Osteoblast (primary cell): ENCODE measurements at regions not wholly inside any gene's neighbourhood (a gene's known extent, or its start where the extent isn't known, plus 50 kb on each side); places are given as distances from the start of the nearest gene placed in this dataset.

Experiments used
- DNase-seq: peaks from one replicate; pipeline ENCODE4 v3.0.0; 2011; ENCODE audit warnings: low spot score, mixed read lengths; ENCODE audit not compliant: insufficient read length; ENCODE audit errors: missing footprints
- H2AFZ ChIP-seq: 2 replicates; pipeline ENCODE4 v1.6.0; 2011; ENCODE audit warnings: mild to moderate bottlenecking, low read length
- H3K27ac ChIP-seq: 2 replicates; pipeline ENCODE4 v1.5.1; 2011; ENCODE audit warnings: mild to moderate bottlenecking, low read depth, low read length, moderate library complexity
- H3K27me3 ChIP-seq: 2 replicates; pipeline ENCODE4 v1.6.0; 2012; ENCODE audit warnings: mild to moderate bottlenecking, control low read depth, inconsistent platforms, low read length, moderate library complexity; ENCODE audit not compliant: insufficient read depth
- H3K36me3 ChIP-seq: 2 replicates; pipeline ENCODE4 v1.5.1; 2011; ENCODE audit warnings: mild to moderate bottlenecking, low read length, control low read depth, moderate library complexity; ENCODE audit not compliant: insufficient read depth
- H3K4me1 ChIP-seq: 2 replicates; pipeline ENCODE4 v1.5.1; 2011; ENCODE audit warnings: mild to moderate bottlenecking, low read length, control low read depth, moderate library complexity; ENCODE audit not compliant: insufficient read depth
- H3K4me2 ChIP-seq: 2 replicates; pipeline ENCODE4 v1.6.0; 2011; ENCODE audit warnings: mild to moderate bottlenecking, low read length; ENCODE audit not compliant: insufficient read depth
- H3K4me3 ChIP-seq: fragments of 200-600 bp; sonication (generic); 3 replicates; pipeline ENCODE4 v1.5.1; 2012; ENCODE audit warnings: mild to moderate bottlenecking, low read length, inconsistent platforms; ENCODE audit not compliant: insufficient read depth
- H3K79me2 ChIP-seq: 2 replicates; pipeline ENCODE4 v1.6.0; 2012; ENCODE audit warnings: mild to moderate bottlenecking, low read length, control low read depth, inconsistent platforms; ENCODE audit not compliant: insufficient read depth
- H3K9me3 ChIP-seq: 2 replicates; pipeline ENCODE4 v1.5.1; 2011; ENCODE audit warnings: low read depth, low read length, control low read depth
- H4K20me1 ChIP-seq: 2 replicates; pipeline ENCODE4 v1.6.0; 2012; ENCODE audit warnings: mild to moderate bottlenecking, low read length, control low read depth; ENCODE audit not compliant: insufficient read depth
- TF ChIP-seq, protein P1 (sequence below): IDR thresholded peaks from 2 replicates; pipeline ENCODE4 v1.5.1; 2011; ENCODE audit warnings: mild to moderate bottlenecking, low read depth, low read length, moderate library complexity; ENCODE audit errors: extremely low read depth

DNA sequence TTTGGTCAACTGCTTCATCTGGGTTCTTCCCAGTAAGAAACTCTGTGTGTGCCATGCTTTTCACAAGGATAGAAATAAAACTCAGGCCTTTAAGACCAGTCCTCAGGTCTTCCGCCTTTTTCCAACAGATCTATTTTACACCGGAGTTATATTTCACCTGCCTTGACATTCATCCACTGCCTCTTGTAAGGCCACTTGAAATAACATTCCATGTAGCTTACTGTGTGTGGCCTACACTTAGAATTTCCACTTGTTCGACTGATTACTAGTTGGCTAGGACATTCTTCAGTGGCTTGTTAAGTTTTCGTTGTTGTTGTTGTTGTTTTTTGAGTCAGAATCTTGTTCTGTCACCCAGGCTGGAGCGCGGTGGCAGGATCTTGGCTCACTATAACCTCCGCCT is 92.8 kb upstream of the UNC5C start:
- H4K20me1 ChIP-seq: no peaks in the 10 kb centered on the region
- H3K36me3 ChIP-seq: no peaks in the 10 kb centered on the region
- no peak overlapping the region for H3K4me3 ChIP-seq
- H3K27me3 ChIP-seq: no peaks in the 10 kb centered on the region
- no peak overlapping the region for H3K27ac ChIP-seq
- no peak overlapping the region for H2AFZ ChIP-seq
- H3K79me2 ChIP-seq: no peaks in the 10 kb centered on the region
- no peaks in the 10 kb centered on the region for H3K4me1 ChIP-seq
- H3K9me3 ChIP-seq: no peaks in the 10 kb centered on the region
- no peak for DNase-seq
- no peak overlapping the region for H3K4me2 ChIP-seq
- TF ChIP-seq, protein P1, sequence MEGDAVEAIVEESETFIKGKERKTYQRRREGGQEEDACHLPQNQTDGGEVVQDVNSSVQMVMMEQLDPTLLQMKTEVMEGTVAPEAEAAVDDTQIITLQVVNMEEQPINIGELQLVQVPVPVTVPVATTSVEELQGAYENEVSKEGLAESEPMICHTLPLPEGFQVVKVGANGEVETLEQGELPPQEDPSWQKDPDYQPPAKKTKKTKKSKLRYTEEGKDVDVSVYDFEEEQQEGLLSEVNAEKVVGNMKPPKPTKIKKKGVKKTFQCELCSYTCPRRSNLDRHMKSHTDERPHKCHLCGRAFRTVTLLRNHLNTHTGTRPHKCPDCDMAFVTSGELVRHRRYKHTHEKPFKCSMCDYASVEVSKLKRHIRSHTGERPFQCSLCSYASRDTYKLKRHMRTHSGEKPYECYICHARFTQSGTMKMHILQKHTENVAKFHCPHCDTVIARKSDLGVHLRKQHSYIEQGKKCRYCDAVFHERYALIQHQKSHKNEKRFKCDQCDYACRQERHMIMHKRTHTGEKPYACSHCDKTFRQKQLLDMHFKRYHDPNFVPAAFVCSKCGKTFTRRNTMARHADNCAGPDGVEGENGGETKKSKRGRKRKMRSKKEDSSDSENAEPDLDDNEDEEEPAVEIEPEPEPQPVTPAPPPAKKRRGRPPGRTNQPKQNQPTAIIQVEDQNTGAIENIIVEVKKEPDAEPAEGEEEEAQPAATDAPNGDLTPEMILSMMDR: no peak

DNA sequence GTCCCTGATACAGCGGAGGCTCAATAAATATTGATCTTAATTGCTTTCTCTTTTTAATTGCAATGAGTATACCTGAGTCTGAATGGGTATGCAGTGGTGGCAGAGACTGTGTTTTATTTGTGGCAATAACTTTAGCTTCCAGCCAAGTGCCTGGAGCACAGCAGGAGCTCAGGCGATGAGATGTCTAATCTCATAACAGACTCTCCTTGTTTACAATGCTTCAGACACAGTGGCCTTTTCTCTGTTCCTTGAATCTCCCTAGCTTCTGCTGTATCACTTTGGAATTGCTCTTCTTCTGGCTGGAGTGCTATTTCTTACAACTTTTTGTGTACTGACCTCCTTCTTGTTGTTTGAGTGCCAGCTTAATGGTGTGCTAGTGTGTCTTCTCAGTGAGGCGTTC is 91.5 kb upstream of the UNC5C start:
- no peak overlapping the region for H3K4me3 ChIP-seq
- no peaks in the 10 kb centered on the region for H4K20me1 ChIP-seq
- no peaks in the 10 kb centered on the region for H3K4me1 ChIP-seq
- H2AFZ ChIP-seq: no peak overlapping the region
- H3K36me3 ChIP-seq: no peaks in the 10 kb centered on the region
- no peaks in the 10 kb centered on the region for H3K27me3 ChIP-seq
- H3K4me2 ChIP-seq: no peak overlapping the region
- no peaks in the 10 kb centered on the region for H3K79me2 ChIP-seq
- H3K9me3 ChIP-seq: no peaks in the 10 kb centered on the region
- TF ChIP-seq, protein P1: no peak
- H3K27ac ChIP-seq: no peak overlapping the region
- no peak for DNase-seq

DNA sequence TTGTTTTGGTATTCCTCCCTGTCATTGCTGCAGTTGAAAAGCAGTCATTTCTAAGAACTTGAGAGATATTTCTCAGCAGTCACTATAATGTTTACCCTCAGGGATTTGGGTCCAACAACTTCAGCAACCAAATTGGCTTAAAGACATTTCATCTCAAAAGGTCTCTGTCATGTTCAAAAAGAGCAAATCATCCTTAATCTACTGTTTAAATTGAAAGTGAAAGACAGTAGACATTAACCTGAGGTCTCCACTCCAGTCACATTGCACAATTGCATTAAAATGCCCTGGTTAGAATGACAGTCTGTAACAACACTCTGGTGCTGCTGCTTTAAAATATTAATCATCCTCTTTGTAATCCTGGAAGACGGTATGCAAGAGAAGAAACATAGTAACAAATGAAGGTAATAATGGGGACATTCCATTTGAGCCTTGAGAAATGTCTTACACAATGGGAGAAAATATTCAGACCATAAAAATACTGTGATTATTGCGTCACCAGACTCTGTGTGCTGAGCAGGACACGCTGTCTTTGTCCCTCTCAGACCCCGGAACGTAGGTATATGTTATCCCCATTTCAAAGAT is 90.2 kb upstream of the UNC5C start:
- no peak overlapping the region for H3K4me3 ChIP-seq
- TF ChIP-seq, protein P1: no peak
- no peak overlapping the region for H3K4me2 ChIP-seq
- no peaks in the 10 kb centered on the region for H3K9me3 ChIP-seq
- H2AFZ ChIP-seq: no peak overlapping the region
- H3K36me3 ChIP-seq: no peaks in the 10 kb centered on the region
- H3K79me2 ChIP-seq: no peaks in the 10 kb centered on the region
- no peaks in the 10 kb centered on the region for H3K27me3 ChIP-seq
- no peaks in the 10 kb centered on the region for H4K20me1 ChIP-seq
- peak; percentile 13 for DNase-seq
- H3K4me1 ChIP-seq: no peaks in the 10 kb centered on the region
- no peak overlapping the region for H3K27ac ChIP-seq

DNA sequence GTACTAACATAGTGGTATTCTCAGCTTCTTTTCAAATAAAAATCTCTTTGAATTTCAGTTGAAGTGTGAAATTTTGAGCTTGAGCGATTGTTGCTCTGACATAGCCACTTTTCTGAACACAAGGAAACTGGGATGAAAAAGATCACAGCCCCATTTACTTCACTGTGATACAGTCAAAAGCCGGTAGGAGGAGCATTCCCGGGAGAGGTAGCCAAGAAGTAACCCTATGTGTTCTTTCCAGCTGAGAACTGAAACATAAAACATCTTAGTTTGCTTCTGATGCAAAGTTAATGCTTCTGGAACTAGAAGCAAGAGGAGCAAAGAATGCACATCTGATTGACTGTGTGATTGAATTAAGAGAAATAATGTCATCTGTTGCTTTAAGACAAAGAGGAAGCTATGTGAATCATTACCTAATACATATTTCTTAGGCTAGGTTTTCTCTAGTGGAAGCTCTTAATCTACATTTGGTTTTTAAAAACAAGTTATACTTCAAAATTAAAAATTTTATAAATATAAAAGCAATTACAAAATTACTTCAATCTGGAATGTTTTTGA is 88.3 kb upstream of the UNC5C start:
- H3K4me3 ChIP-seq: no peak overlapping the region
- H3K9me3 ChIP-seq: no peaks in the 10 kb centered on the region
- no peaks in the 10 kb centered on the region for H3K4me1 ChIP-seq
- no peaks in the 10 kb centered on the region for H3K36me3 ChIP-seq
- no peak overlapping the region for H2AFZ ChIP-seq
- DNase-seq: peak; percentile 82
- no peaks in the 10 kb centered on the region for H3K79me2 ChIP-seq
- H4K20me1 ChIP-seq: no peaks in the 10 kb centered on the region
- no peak overlapping the region for H3K27ac ChIP-seq
- no peaks in the 10 kb centered on the region for H3K27me3 ChIP-seq
- TF ChIP-seq, protein P1: peak; percentile 65
- H3K4me2 ChIP-seq: no peak overlapping the region
